ENCODE measurements at regions not wholly inside any gene's neighbourhood (a gene's known extent, or its start where the extent isn't known, plus 50 kb on each side); places are given as distances from the start of the nearest gene placed in this dataset.

- no TSS peak for BruUV-seq (replicated peaks)
- Histone ChIP-seq H3K4me3 (replicated peaks in 1 of 3; ENCODE audit: insufficient read depth in 1 of 3, low read depth in 1 of 3, low read length in 3 of 3) (no peak overlapping the region), H3K27me3 (ENCODE audit: control insufficient read depth in 2 of 2, insufficient read depth in 2 of 2, low read length in 2 of 2) (no peaks in the 10 kb centered on the region), H3K79me2 (ENCODE audit: control insufficient read depth, insufficient read depth, low read length) (no peaks in the 10 kb centered on the region), H3K4me1 (ENCODE audit: control insufficient read depth, extremely low read depth, insufficient read depth, low read length) (no peaks in the 10 kb centered on the region), H3K4me2 (ENCODE audit: insufficient read depth, low read length) (no peak overlapping the region), H2AFZ (ENCODE audit: low read depth, low read length) (no peak overlapping the region), H3K27ac (ENCODE audit: insufficient read depth, low read depth, low read length) (no peak overlapping the region), H3K9ac (replicated peaks; ENCODE audit: extremely low read depth, insufficient read depth, low read length) (no peak overlapping the region), H3K9me3 (replicated peaks; ENCODE audit: control insufficient read depth, insufficient read depth, low read length) (peaks cover 2% of the 10 kb centered on the region), H3K9me1 (replicated peaks; ENCODE audit: control insufficient read depth, extremely low read depth, insufficient read depth, low read length) (no peaks in the 10 kb centered on the region), H3K36me3 (ENCODE audit: control insufficient read depth in 2 of 2, extremely low read depth in 1 of 2, insufficient read depth in 2 of 2, low read length in 2 of 2) (no peaks in the 10 kb centered on the region), H4K20me1 (replicated peaks; ENCODE audit: control insufficient read depth, extremely low read depth, insufficient read depth, low read length) (no peaks in the 10 kb centered on the region)
- intact Hi-C loops (cut with micrococcal nuclease) (no loop called here), dilution Hi-C loops (cut with MboI; ENCODE audit: extremely low pct_ligation_motif_present, low sequenced_read_pairs) (no loop called here)
- ChIA-PET POLR2A (no interaction called here), CTCF (no interaction called here)
- no peak for TF ChIP-seq MYC (IDR thresholded peaks at IDR 0.05; ENCODE audit: low read depth, low read length)
- no peak for TF ChIP-seq FOS (IDR thresholded peaks at IDR 0.05; ENCODE audit: borderline replicate concordance, insufficient read depth, low read length)
- no peak for TF ChIP-seq CTCF (IDR thresholded peaks at IDR 0.05; ENCODE audit: extremely low read depth in 1 of 2, insufficient read depth in 1 of 2, low read depth in 1 of 2, low read length in 2 of 2)
- TF ChIP-seq JUN (IDR thresholded peaks at IDR 0.05; ENCODE audit: borderline replicate concordance, insufficient read depth, insufficient read length, low read depth), result no peak
- no peak for FAIRE-seq
- no peak for DNase-seq (ENCODE audit: low read depth, low spot score)
Observed at GRCh38 chr4:58119298-58119697, 1009.1 kb upstream of the IGFBP7 start.

GRCh38 chr4:58113126-58113525, 1002.9 kb upstream of the IGFBP7 start:
- Histone ChIP-seq H3K4me3 (replicated peaks in 1 of 3; ENCODE audit: insufficient read depth in 1 of 3, low read depth in 1 of 3, low read length in 3 of 3) (no peak overlapping the region), H3K9ac (replicated peaks; ENCODE audit: extremely low read depth, insufficient read depth, low read length) (no peak overlapping the region), H3K9me3 (replicated peaks; ENCODE audit: control insufficient read depth, insufficient read depth, low read length) (no peaks in the 10 kb centered on the region), H3K36me3 (ENCODE audit: control insufficient read depth in 2 of 2, extremely low read depth in 1 of 2, insufficient read depth in 2 of 2, low read length in 2 of 2) (no peaks in the 10 kb centered on the region), H2AFZ (ENCODE audit: low read depth, low read length) (no peak overlapping the region), H3K4me2 (ENCODE audit: insufficient read depth, low read length) (no peak overlapping the region), H3K27ac (ENCODE audit: insufficient read depth, low read depth, low read length) (no peak overlapping the region), H3K79me2 (ENCODE audit: control insufficient read depth, insufficient read depth, low read length) (no peaks in the 10 kb centered on the region), H4K20me1 (replicated peaks; ENCODE audit: control insufficient read depth, extremely low read depth, insufficient read depth, low read length) (no peaks in the 10 kb centered on the region), H3K9me1 (replicated peaks; ENCODE audit: control insufficient read depth, extremely low read depth, insufficient read depth, low read length) (no peaks in the 10 kb centered on the region), H3K4me1 (ENCODE audit: control insufficient read depth, extremely low read depth, insufficient read depth, low read length) (no peaks in the 10 kb centered on the region), H3K27me3 (ENCODE audit: control insufficient read depth in 2 of 2, insufficient read depth in 2 of 2, low read length in 2 of 2) (no peaks in the 10 kb centered on the region)
- no TSS peak for BruUV-seq (replicated peaks)
- intact Hi-C loops (cut with micrococcal nuclease) (no loop called here), dilution Hi-C loops (cut with MboI; ENCODE audit: extremely low pct_ligation_motif_present, low sequenced_read_pairs) (no loop called here)
- no peak for DNase-seq (ENCODE audit: low read depth, low spot score)
- TF ChIP-seq POLR2AphosphoS5 (IDR thresholded peaks at IDR 0.05; ENCODE audit: insufficient read depth, low read depth, low read length), result no peak
- TF ChIP-seq POLR2A (IDR thresholded peaks at IDR 0.05; ENCODE audit: low read depth, low read length), result no peak
- no peak for TF ChIP-seq FOS (IDR thresholded peaks at IDR 0.05; ENCODE audit: borderline replicate concordance, insufficient read depth, low read length)
- no peak for TF ChIP-seq EZH2 (IDR thresholded peaks at IDR 0.05; ENCODE audit: borderline replicate concordance, low read depth, low read length, severe bottlenecking)
- TF ChIP-seq CTCF (IDR thresholded peaks at IDR 0.05; ENCODE audit: extremely low read depth in 1 of 2, insufficient read depth in 1 of 2, low read depth in 1 of 2, low read length in 2 of 2), result no peak
- TF ChIP-seq GATA2 (IDR thresholded peaks at IDR 0.05; ENCODE audit: insufficient read depth, insufficient read length, low read depth, low read length), result no peak
- no peak for TF ChIP-seq MAX (IDR thresholded peaks at IDR 0.05; ENCODE audit: insufficient read depth, insufficient read length)
- no peak for TF ChIP-seq JUN (IDR thresholded peaks at IDR 0.05; ENCODE audit: borderline replicate concordance, insufficient read depth, insufficient read length, low read depth)
- no peak for TF ChIP-seq MYC (IDR thresholded peaks at IDR 0.05; ENCODE audit: low read depth, low read length)
- CTCF ChIA-PET, result no interaction called here
- no peak for FAIRE-seq
- POLR2A ChIA-PET, result no interaction called here

All from endothelial cell of umbilical vein (primary cell).